ENCODE measurements at regions not wholly inside any gene's neighbourhood (a gene's known extent, or its start where the extent isn't known, plus 50 kb on each side); places are given as distances from the start of the nearest gene placed in this dataset.

GRCh38 chr11:81174646-81175330 lies 1558.9 kb downstream of the FAM181B start:
- TF ChIP-seq CTCF (IDR thresholded peaks at IDR 0.05): no peak
- TF ChIP-seq POLR2A (IDR thresholded peaks at IDR 0.05): no peak
- DNase-seq (no peak), ATAC-seq (no peak)
- Histone ChIP-seq H3K9me3 (no peaks in the 10 kb centered on the region), H3K36me3 (no peaks in the 10 kb centered on the region), H3K4me1 (no peaks in the 10 kb centered on the region), H3K4me3 (no peak overlapping the region), H3K27me3 (no peaks in the 10 kb centered on the region), H3K27ac (no peak overlapping the region)
- intact Hi-C loops (cut with DNase I): loop anchor here in 1 of 10 donors (5.0 kb wide), 1 partner anchor 32 kb away; no protein-coding TSS in a partner anchor
- WGBS, 4 donors: 75 to 79% (median 76%) methylated on average over 3 of the region's 3 CpGs

- Histone ChIP-seq H3K9me3 (no peaks in the 10 kb centered on the region), H3K27me3 (no peaks in the 10 kb centered on the region), H3K4me3 (no peak overlapping the region), H3K36me3 (no peaks in the 10 kb centered on the region), H3K27ac (no peak overlapping the region), H3K4me1 (no peaks in the 10 kb centered on the region)
- intact Hi-C loops (cut with DNase I): no loop called here
- ATAC-seq (no peak), DNase-seq (no peak)
- 43 to 57% (median 50%) methylated on average over 1 of the region's 1 CpG for WGBS, 4 donors
- TF ChIP-seq POLR2A (IDR thresholded peaks at IDR 0.05): no peak
Measured at GRCh38 chr11:81165164-81165563, 1568.5 kb downstream of the FAM181B start.

GRCh38 chr11:81159900-81160299 lies 1573.8 kb downstream of the FAM181B start:
- H3K4me3 ChIP-seq: no peak overlapping the region
- H3K4me1 ChIP-seq: no peaks in the 10 kb centered on the region
- no peaks in the 10 kb centered on the region for H3K9me3 ChIP-seq
- H3K27me3 ChIP-seq: no peaks in the 10 kb centered on the region
- no peaks in the 10 kb centered on the region for H3K36me3 ChIP-seq
- intact Hi-C loops (cut with DNase I): no loop called here
- TF ChIP-seq POLR2A (IDR thresholded peaks at IDR 0.05) (no peak), CTCF (IDR thresholded peaks at IDR 0.05) (no peak)
- ATAC-seq: no peak
- no peak for DNase-seq
- 75 to 87% (median 76%) methylated on average over 3 of the region's 3 CpGs for WGBS, 4 donors
- no peak overlapping the region for H3K27ac ChIP-seq

- WGBS, 4 donors: 60 to 74% (median 71%) methylated on average over 5 of the region's 5 CpGs
- Histone ChIP-seq H3K27ac (no peak overlapping the region), H3K36me3 (no peaks in the 10 kb centered on the region), H3K9me3 (no peaks in the 10 kb centered on the region), H3K4me3 (no peak overlapping the region), H3K27me3 (no peaks in the 10 kb centered on the region), H3K4me1 (no peaks in the 10 kb centered on the region)
- DNase-seq: no peak
- TF ChIP-seq POLR2A (IDR thresholded peaks at IDR 0.05) (no peak), CTCF (IDR thresholded peaks at IDR 0.05) (no peak)
- no peak for ATAC-seq
- intact Hi-C loops (cut with DNase I): no loop called here
Measured at GRCh38 chr11:81135570-81135969, 1598.1 kb downstream of the FAM181B start.

GRCh38 chr11:81129618-81130017 lies 1604.0 kb downstream of the FAM181B start:
- Histone ChIP-seq H3K4me3 (no peak overlapping the region), H3K27ac (no peak overlapping the region), H3K36me3 (no peaks in the 10 kb centered on the region), H3K4me1 (no peaks in the 10 kb centered on the region), H3K27me3 (no peaks in the 10 kb centered on the region), H3K9me3 (no peaks in the 10 kb centered on the region)
- 52 to 63% (median 59%) methylated on average over 3 of the region's 3 CpGs for WGBS, 4 donors
- DNase-seq (no peak), ATAC-seq (no peak)
- no peak for TF ChIP-seq CTCF (IDR thresholded peaks at IDR 0.05)
- no peak for TF ChIP-seq POLR2A (IDR thresholded peaks at IDR 0.05)
- intact Hi-C loops (cut with DNase I): no loop called here

All from heart left ventricle (tissue), 16 donors.